Gastroesophageal sphincter (tissue), 3 donors: ENCODE measurements at regions not wholly inside any gene's neighbourhood (a gene's known extent, or its start where the extent isn't known, plus 50 kb on each side); places are given as distances from the start of the nearest gene placed in this dataset.

Source experiments
- EP300 ChIP-seq: sonication (generic); formaldehyde crosslinking; IDR thresholded peaks from one replicate; pipeline ENCODE4 v1.6.1; 2017; ENCODE audit warnings: antibody characterized with exemption, mild to moderate bottlenecking
- POLR2AphosphoS5 ChIP-seq: sonication (generic); formaldehyde crosslinking; IDR thresholded peaks from one replicate; pipeline ENCODE4 v1.6.1; 2017; ENCODE audit warnings: antibody characterized with exemption
- TF ChIP-seq, protein P1 (sequence below), 4 experiments: fragments of 200-600 bp in 2 of 4; fragments of 450-650 bp in 2 of 4; sonication (generic) in 1 of 4; IDR thresholded peaks; one replicate each; pipeline ENCODE4 v1.5.1; 2017 to 2019; ENCODE audit warnings: antibody characterized with exemption in 4 of 4, mild to moderate bottlenecking in 2 of 4, moderate library complexity in 2 of 4

- TF ChIP-seq, protein P1, sequence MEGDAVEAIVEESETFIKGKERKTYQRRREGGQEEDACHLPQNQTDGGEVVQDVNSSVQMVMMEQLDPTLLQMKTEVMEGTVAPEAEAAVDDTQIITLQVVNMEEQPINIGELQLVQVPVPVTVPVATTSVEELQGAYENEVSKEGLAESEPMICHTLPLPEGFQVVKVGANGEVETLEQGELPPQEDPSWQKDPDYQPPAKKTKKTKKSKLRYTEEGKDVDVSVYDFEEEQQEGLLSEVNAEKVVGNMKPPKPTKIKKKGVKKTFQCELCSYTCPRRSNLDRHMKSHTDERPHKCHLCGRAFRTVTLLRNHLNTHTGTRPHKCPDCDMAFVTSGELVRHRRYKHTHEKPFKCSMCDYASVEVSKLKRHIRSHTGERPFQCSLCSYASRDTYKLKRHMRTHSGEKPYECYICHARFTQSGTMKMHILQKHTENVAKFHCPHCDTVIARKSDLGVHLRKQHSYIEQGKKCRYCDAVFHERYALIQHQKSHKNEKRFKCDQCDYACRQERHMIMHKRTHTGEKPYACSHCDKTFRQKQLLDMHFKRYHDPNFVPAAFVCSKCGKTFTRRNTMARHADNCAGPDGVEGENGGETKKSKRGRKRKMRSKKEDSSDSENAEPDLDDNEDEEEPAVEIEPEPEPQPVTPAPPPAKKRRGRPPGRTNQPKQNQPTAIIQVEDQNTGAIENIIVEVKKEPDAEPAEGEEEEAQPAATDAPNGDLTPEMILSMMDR (IDR thresholded peaks at IDR 0.05), result no peak
- no peak for TF ChIP-seq POLR2AphosphoS5
- no peak for TF ChIP-seq EP300
Measured at GRCh38 chr3:102144063-102144462, 290.8 kb upstream of the ZPLD1 start.
